ENCODE measurements at regions not wholly inside any gene's neighbourhood (a gene's known extent, or its start where the extent isn't known, plus 50 kb on each side); places are given as distances from the start of the nearest gene placed in this dataset. TPM values are rescaled to one million over a fixed set of nuclear protein-coding genes. Genes with fewer than 3 reads are reported as not detected.

- Histone ChIP-seq H3K36me3 (ENCODE audit: control insufficient read depth, insufficient read depth, low read length) (no peaks in the 10 kb centered on the region), H3K18ac (ENCODE audit: low read length) (no peak overlapping the region), H3K9ac (ENCODE audit: low read length) (no peak overlapping the region), H3K27ac (ENCODE audit: low read depth, low read length) (no peak overlapping the region), H2AK5ac (ENCODE audit: low read length) (no peak overlapping the region), H3K23ac (ENCODE audit: low read length) (no peak overlapping the region), H3K56ac (ENCODE audit: low read length) (no peak overlapping the region), H3K79me2 (ENCODE audit: control insufficient read depth, insufficient read depth, low read length) (no peaks in the 10 kb centered on the region), H2BK5ac (ENCODE audit: low read length) (no peak overlapping the region), H2BK15ac (replicated peaks; ENCODE audit: low read depth) (no peak overlapping the region), H2BK120ac (ENCODE audit: low read depth, low read length) (no peak overlapping the region), H4K8ac (ENCODE audit: low read depth, low read length) (no peak overlapping the region), H3K79me1 (ENCODE audit: low read length) (no peaks in the 10 kb centered on the region), H3K4me1 (ENCODE audit: control insufficient read depth, low read depth, low read length) (no peaks in the 10 kb centered on the region), H3K4ac (ENCODE audit: low read depth, low read length) (no peak overlapping the region), H3K27me3 (ENCODE audit: insufficient read depth, low read length, poor library complexity) (no peaks in the 10 kb centered on the region), H4K5ac (ENCODE audit: low read length) (no peak overlapping the region), H3K4me3 (ENCODE audit: low read length) (no peak overlapping the region), H3K4me2 (ENCODE audit: low read length) (no peak overlapping the region)
- WGBS (ENCODE audit: extremely low coverage, insufficient coverage, low lambda C conversion rate), result no CpG with 5 or more reads among the region's 3 CpGs
- DNase-seq, result no peak
Observed at GRCh38 chrX:126448681-126449080, 103.9 kb downstream of the DCAF12L1 start.

Small RNA genes in the stretch of these regions (small RNA-seq; reads per million reads assigned to genes)
- not detected for gene MTND4LP1 (ENCODE audit: insufficient read depth)
